Neural progenitor cell (in vitro differentiated cells): ENCODE measurements at regions not wholly inside any gene's neighbourhood (a gene's known extent, or its start where the extent isn't known, plus 50 kb on each side); places are given as distances from the start of the nearest gene placed in this dataset.

Source experiments
- DNase-seq: peaks from one replicate; pipeline ENCODE4 v3.0.0-alpha.2; 2016; ENCODE audit warnings: low spot score
- H2AFZ ChIP-seq: fragments of 200-600 bp; sonication (generic); replicated peaks from 2 replicates; pipeline ENCODE4 v1.6.1; 2016; ENCODE audit warnings: antibody characterized with exemption
- H3F3A ChIP-seq: fragments of 200-600 bp; sonication (generic); 2 replicates; pipeline ENCODE4 v1.6.1; 2016; ENCODE audit warnings: antibody characterized with exemption, low read depth
- H3K27ac ChIP-seq: fragments of 200-600 bp; sonication (generic); 2 replicates; pipeline ENCODE4 v1.5.1; 2016; ENCODE audit warnings: mild to moderate bottlenecking
- H3K27me3 ChIP-seq: fragments of 200-600 bp; sonication (generic); 2 replicates; pipeline ENCODE4 v1.6.1; 2016; ENCODE audit warnings: mild to moderate bottlenecking, moderate library complexity
- H3K36me3 ChIP-seq: fragments of 200-600 bp; sonication (generic); 2 replicates; pipeline ENCODE4 v1.5.1; 2016
- H3K4me1 ChIP-seq: fragments of 200-600 bp; sonication (generic); 2 replicates; pipeline ENCODE4 v1.6.1; 2016; ENCODE audit warnings: mixed run types
- H3K4me2 ChIP-seq: fragments of 200-600 bp; sonication (generic); 2 replicates; pipeline ENCODE4 v1.6.1; 2016
- H3K4me3 ChIP-seq: fragments of 200-600 bp; sonication (generic); 2 replicates; pipeline ENCODE4 v1.5.1; 2016
- H3K79me2 ChIP-seq: fragments of 200-600 bp; sonication (generic); 2 replicates; pipeline ENCODE4 v1.6.1; 2016; ENCODE audit warnings: low read depth
- H3K9ac ChIP-seq: fragments of 200-600 bp; sonication (generic); 2 replicates; pipeline ENCODE4 v1.6.1; 2016
- H3K9me3 ChIP-seq: fragments of 200-600 bp; sonication (generic); 2 replicates; pipeline ENCODE4 v1.5.1; 2016; ENCODE audit warnings: low read depth
- H4K20me1 ChIP-seq: fragments of 200-600 bp; sonication (generic); 2 replicates; pipeline ENCODE4 v1.6.1; 2016; ENCODE audit warnings: low read depth
- H3K27ac Mint-ChIP-seq: 3 replicates; pipeline ENCODE4 v1.8.0; 2021; ENCODE audit warnings: mixed read lengths
- H3K27me3 Mint-ChIP-seq: 2 replicates; pipeline ENCODE4 v1.8.0; 2022; ENCODE audit warnings: low read depth, mild to moderate bottlenecking, inconsistent platforms, moderate library complexity, mixed read lengths; ENCODE audit not compliant: insufficient read depth
- H3K36me3 Mint-ChIP-seq: 3 replicates; pipeline ENCODE4 v1.8.0; 2021; ENCODE audit warnings: mixed read lengths
- H3K4me1 Mint-ChIP-seq: 3 replicates; pipeline ENCODE4 v1.8.0; 2021; ENCODE audit warnings: mixed read lengths
- H3K4me3 Mint-ChIP-seq: 3 replicates; pipeline ENCODE4 v1.8.0; 2021; ENCODE audit warnings: mild to moderate bottlenecking, moderate library complexity, mixed read lengths
- H3K9me3 Mint-ChIP-seq: 3 replicates; pipeline ENCODE4 v1.8.0; 2020; ENCODE audit warnings: mixed read lengths
- CTCF ChIP-seq: fragments of 200-600 bp; sonication (generic); IDR thresholded peaks from 2 replicates; pipeline ENCODE4 v1.5.1; 2017; ENCODE audit warnings: antibody characterized with exemption, mild to moderate bottlenecking
- EZH2 ChIP-seq: fragments of 200-600 bp; sonication (generic); IDR thresholded peaks from 2 replicates; pipeline ENCODE4 v1.6.1; 2017; ENCODE audit warnings: antibody characterized with exemption, mild to moderate bottlenecking, moderate library complexity
- EZH2phosphoT487 ChIP-seq: fragments of 200-600 bp; sonication (generic); IDR thresholded peaks from 2 replicates; pipeline ENCODE4 v1.6.1; 2017; ENCODE audit warnings: antibody characterized with exemption

GRCh38 chr3:163878396-163878795, 1199.9 kb downstream of the SI start:
- peak; percentile 1 for DNase-seq
- H3K27ac ChIP-seq, result no peak overlapping the region
- no peaks in the 10 kb centered on the region for H3F3A ChIP-seq
- Mint-ChIP-seq H3K27ac (no peak overlapping the region), H3K36me3 (no peaks in the 10 kb centered on the region), H3K4me1 (no peaks in the 10 kb centered on the region), H3K4me3 (no peak overlapping the region), H3K9me3 (peaks cover 17% of the 10 kb centered on the region), H3K27me3 (peaks cover 5% of the 10 kb centered on the region)
- H3K4me1 ChIP-seq, result no peaks in the 10 kb centered on the region
- H2AFZ ChIP-seq, result no peak overlapping the region
- no peaks in the 10 kb centered on the region for H3K27me3 ChIP-seq
- H4K20me1 ChIP-seq, result no peaks in the 10 kb centered on the region
- no peak overlapping the region for H3K4me2 ChIP-seq
- H3K36me3 ChIP-seq, result no peaks in the 10 kb centered on the region
- no peak overlapping the region for H3K4me3 ChIP-seq
- H3K9ac ChIP-seq, result no peak overlapping the region
- no peak for TF ChIP-seq CTCF
- TF ChIP-seq EZH2phosphoT487, result no peak
- no peak for TF ChIP-seq EZH2
- H3K9me3 ChIP-seq, result no peaks in the 10 kb centered on the region
- H3K79me2 ChIP-seq, result no peaks in the 10 kb centered on the region

GRCh38 chr3:163877805-163878204, 1200.5 kb downstream of the SI start:
- no peak for DNase-seq
- H2AFZ ChIP-seq, result no peak overlapping the region
- H3K79me2 ChIP-seq, result no peaks in the 10 kb centered on the region
- no peaks in the 10 kb centered on the region for H4K20me1 ChIP-seq
- no peak overlapping the region for H3K9ac ChIP-seq
- no peaks in the 10 kb centered on the region for H3K4me1 ChIP-seq
- no peak overlapping the region for H3K4me3 ChIP-seq
- Mint-ChIP-seq H3K4me1 (no peaks in the 10 kb centered on the region), H3K9me3 (peaks cover 17% of the 10 kb centered on the region), H3K4me3 (no peak overlapping the region), H3K36me3 (no peaks in the 10 kb centered on the region), H3K27ac (no peak overlapping the region), H3K27me3 (peaks cover 5% of the 10 kb centered on the region)
- H3K9me3 ChIP-seq, result no peaks in the 10 kb centered on the region
- no peak overlapping the region for H3K4me2 ChIP-seq
- TF ChIP-seq EZH2phosphoT487 (no peak), EZH2 (no peak), CTCF (no peak)
- H3K27ac ChIP-seq, result no peak overlapping the region
- no peaks in the 10 kb centered on the region for H3F3A ChIP-seq
- H3K36me3 ChIP-seq, result no peaks in the 10 kb centered on the region
- no peaks in the 10 kb centered on the region for H3K27me3 ChIP-seq

GRCh38 chr3:163863146-163863545, 1215.2 kb downstream of the SI start:
- Histone ChIP-seq H3K4me1 (no peaks in the 10 kb centered on the region), H4K20me1 (no peaks in the 10 kb centered on the region), H3K9ac (no peak overlapping the region), H3K4me3 (no peak overlapping the region), H3F3A (no peaks in the 10 kb centered on the region), H3K27me3 (no peaks in the 10 kb centered on the region), H3K27ac (no peak overlapping the region), H3K36me3 (no peaks in the 10 kb centered on the region), H2AFZ (no peak overlapping the region), H3K9me3 (peaks cover 3% of the 10 kb centered on the region), H3K4me2 (no peak overlapping the region), H3K79me2 (no peaks in the 10 kb centered on the region)
- H3K27me3 Mint-ChIP-seq, result peaks cover 2% of the 10 kb centered on the region
- H3K4me3 Mint-ChIP-seq, result no peak overlapping the region
- DNase-seq, result no peak
- H3K9me3 Mint-ChIP-seq, result peaks cover 6% of the 10 kb centered on the region
- TF ChIP-seq EZH2phosphoT487 (no peak), EZH2 (no peak), CTCF (no peak)
- no peaks in the 10 kb centered on the region for H3K36me3 Mint-ChIP-seq
- no peaks in the 10 kb centered on the region for H3K4me1 Mint-ChIP-seq
- H3K27ac Mint-ChIP-seq, result no peak overlapping the region

GRCh38 chr3:163852233-163852632, 1226.1 kb downstream of the SI start:
- Histone ChIP-seq H3K27ac (no peak overlapping the region), H2AFZ (no peak overlapping the region), H4K20me1 (no peaks in the 10 kb centered on the region), H3K9ac (no peak overlapping the region), H3K27me3 (no peaks in the 10 kb centered on the region), H3K4me2 (no peak overlapping the region), H3F3A (no peaks in the 10 kb centered on the region), H3K79me2 (no peaks in the 10 kb centered on the region), H3K9me3 (no peaks in the 10 kb centered on the region), H3K4me3 (no peak overlapping the region), H3K36me3 (no peaks in the 10 kb centered on the region), H3K4me1 (no peaks in the 10 kb centered on the region)
- Mint-ChIP-seq H3K27me3 (no peaks in the 10 kb centered on the region), H3K27ac (no peak overlapping the region), H3K4me1 (no peaks in the 10 kb centered on the region), H3K36me3 (peaks cover under 1% of the 10 kb centered on the region), H3K4me3 (no peak overlapping the region), H3K9me3 (peaks cover 3% of the 10 kb centered on the region)
- TF ChIP-seq CTCF (no peak), EZH2 (no peak), EZH2phosphoT487 (no peak)
- no peak for DNase-seq
